Mucosa of descending colon (tissue), 3 donors: ENCODE measurements at regions not wholly inside any gene's neighbourhood (a gene's known extent, or its start where the extent isn't known, plus 50 kb on each side); places are given as distances from the start of the nearest gene placed in this dataset.
"Not testable (repeated sequence)": the region's sequence is repeated elsewhere in the genome, so short reads cannot be mapped to it uniquely, and the experiment has no call there.

ENCODE experiments used
- ATAC-seq: fragments of 200-7000 bp; cut with Tn5 transposase; one replicate; pipeline ENCODE4 v1.9.1; 2020; ENCODE audit warnings: mild to moderate bottlenecking, moderate library complexity
- DNase-seq, 3 donors: peaks; one replicate each; pipeline ENCODE4 v3.0.0-alpha.2; 2020
- H3K36me3 ChIP-seq: fragments of 200-600 bp; one replicate; pipeline ENCODE4 v1.8.0; 2021; ENCODE audit warnings: low read depth, mild to moderate bottlenecking
- H3K4me1 ChIP-seq: fragments of 200-600 bp; one replicate; pipeline ENCODE4 v1.8.0; 2021; ENCODE audit warnings: low read depth, mild to moderate bottlenecking
- H3K4me3 ChIP-seq: fragments of 200-600 bp; one replicate; pipeline ENCODE4 v1.8.0; 2021; ENCODE audit warnings: mild to moderate bottlenecking
- H3K9me3 ChIP-seq: fragments of 200-600 bp; one replicate; pipeline ENCODE4 v1.8.0; 2021; ENCODE audit warnings: mild to moderate bottlenecking
- intact Hi-C, 2 donors: fragments of 100-400 bp; cut with DNase I in 1 of 2; cut with micrococcal nuclease in 1 of 2; formaldehyde crosslinking; loops; one replicate each; pipeline versions ENCODE4 v1.11.0 to v1.11.1; 2022; cut with DNase I, micrococcal nuclease
- TF ChIP-seq, protein P1 (sequence below): fragments of 200-600 bp; IDR thresholded peaks from one replicate; pipeline ENCODE4 v1.8.0; 2022; ENCODE audit warnings: antibody characterized with exemption, mild to moderate bottlenecking
- donor health status: DM: no; HTN: no; CAD: no; lungs with moderate emphysema.
- donor health status: DM: no; HTN: no; CAD: no.
- donor health status: DM: no; HTN: yes; CAD: no.

DNA sequence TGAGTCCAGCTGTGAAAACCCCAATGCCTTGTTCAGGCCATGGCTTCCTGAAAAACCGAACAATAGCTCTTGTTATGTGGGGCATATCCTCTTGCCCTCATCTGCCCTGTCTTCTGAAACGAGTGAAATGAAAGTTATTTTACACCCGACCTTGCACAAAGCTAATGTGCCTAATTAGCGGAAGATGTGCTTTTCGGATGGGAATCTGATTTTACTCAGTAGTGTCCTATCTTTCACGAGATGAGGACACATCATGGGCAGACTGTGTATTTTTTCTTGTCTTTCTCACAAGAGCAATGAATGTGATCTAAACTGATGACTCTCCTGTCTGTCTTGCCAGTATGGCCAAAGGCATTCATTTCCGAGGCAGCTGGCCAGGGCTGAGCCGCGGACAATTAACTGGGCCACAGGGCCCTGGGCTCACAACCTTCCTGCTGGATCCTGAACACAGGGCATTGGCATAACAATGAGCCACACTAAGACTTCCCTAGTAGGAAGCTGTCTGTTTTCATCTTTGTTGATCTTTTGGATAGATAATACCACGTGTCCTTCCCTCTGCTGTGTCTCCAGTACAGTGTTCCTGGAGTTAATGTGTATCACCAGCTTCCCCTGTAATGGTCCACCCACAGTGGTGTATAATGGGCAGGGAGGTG lies 86.0 kb upstream of the HIF1A start:
- ATAC-seq (peak; percentile 75), DNase-seq (peak in 1 of 3 donors; percentile 50)
- TF ChIP-seq, protein P1, sequence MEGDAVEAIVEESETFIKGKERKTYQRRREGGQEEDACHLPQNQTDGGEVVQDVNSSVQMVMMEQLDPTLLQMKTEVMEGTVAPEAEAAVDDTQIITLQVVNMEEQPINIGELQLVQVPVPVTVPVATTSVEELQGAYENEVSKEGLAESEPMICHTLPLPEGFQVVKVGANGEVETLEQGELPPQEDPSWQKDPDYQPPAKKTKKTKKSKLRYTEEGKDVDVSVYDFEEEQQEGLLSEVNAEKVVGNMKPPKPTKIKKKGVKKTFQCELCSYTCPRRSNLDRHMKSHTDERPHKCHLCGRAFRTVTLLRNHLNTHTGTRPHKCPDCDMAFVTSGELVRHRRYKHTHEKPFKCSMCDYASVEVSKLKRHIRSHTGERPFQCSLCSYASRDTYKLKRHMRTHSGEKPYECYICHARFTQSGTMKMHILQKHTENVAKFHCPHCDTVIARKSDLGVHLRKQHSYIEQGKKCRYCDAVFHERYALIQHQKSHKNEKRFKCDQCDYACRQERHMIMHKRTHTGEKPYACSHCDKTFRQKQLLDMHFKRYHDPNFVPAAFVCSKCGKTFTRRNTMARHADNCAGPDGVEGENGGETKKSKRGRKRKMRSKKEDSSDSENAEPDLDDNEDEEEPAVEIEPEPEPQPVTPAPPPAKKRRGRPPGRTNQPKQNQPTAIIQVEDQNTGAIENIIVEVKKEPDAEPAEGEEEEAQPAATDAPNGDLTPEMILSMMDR, result no peak

GRCh38 chr14:61609884-61610283 lies 85.4 kb upstream of the HIF1A start:
- no peaks in the 10 kb centered on the region for H3K9me3 ChIP-seq
- DNase-seq, result no peak
- H3K4me3 ChIP-seq, result no peak overlapping the region
- intact Hi-C loops, result no loop called here
- H3K4me1 ChIP-seq, result peaks cover 22% of the 10 kb centered on the region
- H3K36me3 ChIP-seq, result no peaks in the 10 kb centered on the region
- TF ChIP-seq, protein P1, result no peak
- no peak for ATAC-seq

More for the DNA sequence above, 86.0 kb upstream of the HIF1A start:
- H3K36me3 ChIP-seq, result no peaks in the 10 kb centered on the region
- H3K4me3 ChIP-seq, result no peak overlapping the region
- no peaks in the 10 kb centered on the region for H3K9me3 ChIP-seq
- intact Hi-C loops, result no loop called here
- peaks cover 22% of the 10 kb centered on the region for H3K4me1 ChIP-seq

DNA sequence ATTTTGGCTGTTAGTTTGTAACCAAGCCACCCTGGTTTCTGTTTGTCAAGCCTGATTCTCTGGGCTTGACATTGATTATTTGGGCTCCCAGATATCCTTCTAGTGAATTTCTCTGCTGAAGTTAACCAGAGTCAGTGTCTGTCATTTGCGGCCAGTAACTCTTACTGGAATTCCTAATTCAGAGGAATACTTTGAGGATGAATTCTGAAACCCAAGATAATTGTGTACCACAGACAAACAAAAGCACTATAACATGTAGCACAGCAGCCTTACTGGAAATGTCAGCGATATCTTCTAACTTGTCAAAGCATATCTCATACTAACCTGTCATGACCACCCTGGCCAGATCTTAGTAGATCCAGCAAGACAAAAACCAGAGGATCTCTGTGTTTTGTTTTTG lies 84.4 kb upstream of the HIF1A start:
- ATAC-seq (no peak), DNase-seq (no peak)
- Histone ChIP-seq H3K36me3 (no peaks in the 10 kb centered on the region), H3K4me1 (peaks cover 22% of the 10 kb centered on the region), H3K9me3 (no peaks in the 10 kb centered on the region), H3K4me3 (no peak overlapping the region)
- TF ChIP-seq, protein P1, result no peak
- intact Hi-C loops, result no loop called here

GRCh38 chr14:61611880-61612630 lies 83.3 kb upstream of the HIF1A start:
- Histone ChIP-seq H3K4me3 (no peak overlapping the region), H3K4me1 (peaks cover 22% of the 10 kb centered on the region), H3K9me3 (no peaks in the 10 kb centered on the region), H3K36me3 (no peaks in the 10 kb centered on the region)
- TF ChIP-seq, protein P1, result no peak
- ATAC-seq (no peak), DNase-seq (no peak)
- intact Hi-C loops, result no loop called here

- H3K36me3 ChIP-seq, DNase-seq, H3K9me3 ChIP-seq, H3K4me3 ChIP-seq, intact Hi-C loops, ATAC-seq: not testable (repeated sequence)
- H3K4me1 ChIP-seq, result peaks cover 16% of the 10 kb centered on the region
Observed at GRCh38 chr14:61613006-61613405, 82.3 kb upstream of the HIF1A start.

- no peaks in the 10 kb centered on the region for H3K4me1 ChIP-seq
- TF ChIP-seq, protein P1, result no peak
- H3K4me3 ChIP-seq, result no peak overlapping the region
- DNase-seq (no peak), ATAC-seq (no peak)
- intact Hi-C loops, result no loop called here
- H3K36me3 ChIP-seq, result no peaks in the 10 kb centered on the region
- no peaks in the 10 kb centered on the region for H3K9me3 ChIP-seq
Observed at GRCh38 chr14:61614693-61615092, 80.6 kb upstream of the HIF1A start.
